IPS DF 4.7 (cell line): ENCODE measurements at regions not wholly inside any gene's neighbourhood (a gene's known extent, or its start where the extent isn't known, plus 50 kb on each side); places are given as distances from the start of the nearest gene placed in this dataset.

Experiments
- DNase-seq: peaks from one replicate; pipeline ENCODE4 v3.0.0-alpha.2; 2013; ENCODE audit warnings: low spot score; ENCODE audit errors: extremely low read depth

GRCh38 chr7:106606120-106606519 lies 54.8 kb downstream of the CCDC71L start:
- DNase-seq, result no peak

- no peak for DNase-seq
Measured at GRCh38 chr7:106604971-106605370, 56.0 kb downstream of the CCDC71L start.

GRCh38 chr7:106604303-106604924 lies 56.5 kb downstream of the CCDC71L start:
- no peak for DNase-seq

- no peak for DNase-seq
Measured at GRCh38 chr7:106603346-106603745, 57.6 kb downstream of the CCDC71L start.

- DNase-seq, result no peak
Measured at GRCh38 chr7:106602062-106602461, 58.9 kb downstream of the CCDC71L start.

GRCh38 chr7:106600569-106601373 lies 60.2 kb downstream of the CCDC71L start:
- DNase-seq, result no peak

GRCh38 chr7:106599343-106599698 lies 61.6 kb downstream of the CCDC71L start:
- DNase-seq, result no peak

GRCh38 chr7:106598663-106599342 lies 62.2 kb downstream of the CCDC71L start:
- peak; percentile 25 for DNase-seq

- DNase-seq, result no peak
Measured at GRCh38 chr7:106597751-106598546, 63.0 kb downstream of the CCDC71L start.

GRCh38 chr7:106597014-106597413 lies 63.9 kb downstream of the CCDC71L start:
- DNase-seq, result no peak

GRCh38 chr7:106595922-106596321 lies 65.0 kb downstream of the CCDC71L start:
- DNase-seq, result no peak

GRCh38 chr7:106593028-106593417 lies 67.9 kb downstream of the CCDC71L start:
- no peak for DNase-seq

GRCh38 chr7:106592282-106593027 lies 68.5 kb downstream of the CCDC71L start:
- DNase-seq, result no peak

- no peak for DNase-seq
Measured at GRCh38 chr7:106591146-106591545, 69.8 kb downstream of the CCDC71L start.

- DNase-seq, result no peak
Measured at GRCh38 chr7:106590209-106590816, 70.6 kb downstream of the CCDC71L start.

- no peak for DNase-seq
Measured at GRCh38 chr7:106589198-106589879, 71.6 kb downstream of the CCDC71L start.

GRCh38 chr7:106588422-106589197 lies 72.3 kb downstream of the CCDC71L start:
- DNase-seq, result no peak

GRCh38 chr7:106584914-106585759 lies 75.8 kb downstream of the CCDC71L start:
- DNase-seq, result no peak
